22Rv1 (cell line): ENCODE measurements at regions not wholly inside any gene's neighbourhood (a gene's known extent, or its start where the extent isn't known, plus 50 kb on each side); places are given as distances from the start of the nearest gene placed in this dataset.

Source experiments
- H3K27ac ChIP-seq: fragments of 450-650 bp; 2 replicates; pipeline ENCODE4 v1.5.1; 2017
- CTCF ChIP-seq: fragments of 450-650 bp; IDR thresholded peaks from 2 replicates; pipeline ENCODE4 v1.5.1; 2017; ENCODE audit warnings: mild to moderate bottlenecking
- ZFX ChIP-seq: fragments of 450-650 bp; IDR thresholded peaks from 2 replicates; pipeline ENCODE4 v1.6.1; 2017; ENCODE audit warnings: antibody characterized with exemption, borderline replicate concordance

GRCh38 chr9:1151691-1152090, 101.5 kb downstream of the DMRT2 start:
- H3K27ac ChIP-seq = no peak overlapping the region
- TF ChIP-seq CTCF = no peak
- no peak for TF ChIP-seq ZFX

- no peak overlapping the region for H3K27ac ChIP-seq
- TF ChIP-seq CTCF = no peak
- no peak for TF ChIP-seq ZFX
Measured at GRCh38 chr9:1152171-1152570, 102.0 kb downstream of the DMRT2 start.

GRCh38 chr9:1154739-1155138, 104.6 kb downstream of the DMRT2 start:
- TF ChIP-seq ZFX = no peak
- TF ChIP-seq CTCF = no peak
- no peak overlapping the region for H3K27ac ChIP-seq

- no peak for TF ChIP-seq ZFX
- TF ChIP-seq CTCF = no peak
- no peak overlapping the region for H3K27ac ChIP-seq
Measured at GRCh38 chr9:1155602-1156001, 105.4 kb downstream of the DMRT2 start.

GRCh38 chr9:1156794-1157550, 106.8 kb downstream of the DMRT2 start:
- no peak overlapping the region for H3K27ac ChIP-seq
- TF ChIP-seq ZFX = no peak
- no peak for TF ChIP-seq CTCF

- TF ChIP-seq CTCF = no peak
- no peak for TF ChIP-seq ZFX
- no peak overlapping the region for H3K27ac ChIP-seq
Measured at GRCh38 chr9:1157836-1158235, 107.7 kb downstream of the DMRT2 start.

GRCh38 chr9:1170918-1171317, 120.8 kb downstream of the DMRT2 start:
- TF ChIP-seq ZFX (no peak), CTCF (no peak)
- H3K27ac ChIP-seq = no peak overlapping the region
